Endothelial cell of umbilical vein (primary cell): ENCODE measurements at regions not wholly inside any gene's neighbourhood (a gene's known extent, or its start where the extent isn't known, plus 50 kb on each side); places are given as distances from the start of the nearest gene placed in this dataset.

Source experiments
- BruUV-seq: library from RNA; stranded (reverse); fragments of 400-500 nt; replicated peaks from 2 replicates; lab custom pipeline; 2021; lab: Mats Ljungman, UMichigan
- CTCF ChIA-PET: fragments of 300-600, 350-600 bp; sonication (Branson Sonifier 250); formaldehyde crosslinking; loops from one replicate; lab custom pipeline; 2021; ENCODE audit warnings: antibody characterized with exemption, inconsistent platforms; lab: Charles Lee
- POLR2A ChIA-PET: fragments of 300-600, 350-600 bp; sonication (Branson Sonifier 250); formaldehyde crosslinking; loops from one replicate; lab custom pipeline; 2021; ENCODE audit warnings: antibody characterized with exemption, inconsistent platforms; lab: Charles Lee
- DNase-seq: peaks from one replicate; pipeline ENCODE4 v3.0.0-alpha.2; 2011; ENCODE audit warnings: low read depth, low spot score
- FAIRE-seq: peaks from 2 replicates; lab custom pipeline; 2011; peaks lifted over from hg19 to GRCh38; lab: Jason Lieb, UNC
- H2AFZ ChIP-seq: 2 replicates; pipeline ENCODE4 v1.6.0; 2012; ENCODE audit warnings: low read depth, low read length, control low read depth, inconsistent platforms
- H3K27ac ChIP-seq: 2 replicates; pipeline ENCODE4 v1.5.1; 2011; ENCODE audit warnings: low read depth, mild to moderate bottlenecking, control low read depth, low read length, moderate library complexity; ENCODE audit not compliant: insufficient read depth
- H3K27me3 ChIP-seq, 2 experiments: 2 replicates each; pipeline versions ENCODE4 v1.6.0 to v1.6.1; 2011; ENCODE audit warnings: low read length in 2 of 2, mixed read lengths in 1 of 2; ENCODE audit not compliant: control insufficient read depth in 2 of 2, insufficient read depth in 2 of 2
- H3K36me3 ChIP-seq, 2 experiments: 2 replicates in 1 of 2; 3 replicates in 1 of 2; pipeline ENCODE4 v1.5.1; 2011; ENCODE audit warnings: low read length in 2 of 2, mild to moderate bottlenecking in 1 of 2, moderate library complexity in 1 of 2; ENCODE audit not compliant: control insufficient read depth in 2 of 2, insufficient read depth in 2 of 2; ENCODE audit errors: extremely low read depth in 1 of 2
- H3K4me1 ChIP-seq: 3 replicates; pipeline ENCODE4 v1.5.1; 2011; ENCODE audit warnings: mild to moderate bottlenecking, low read length; ENCODE audit not compliant: control insufficient read depth, insufficient read depth; ENCODE audit errors: extremely low read depth
- H3K4me2 ChIP-seq: 2 replicates; pipeline ENCODE4 v1.6.1; 2011; ENCODE audit warnings: low read length, control low read depth, mixed read lengths; ENCODE audit not compliant: insufficient read depth
- H3K4me3 ChIP-seq, 3 experiments: fragments of 200-600 bp in 1 of 3; sonication (generic), shearing (Covaris generic) in 1 of 3; replicated peaks in 1 of 3; 2 replicates each; pipeline ENCODE4 v1.5.1; 2011 to 2016; ENCODE audit warnings: control low read depth in 3 of 3, low read length in 3 of 3, mild to moderate bottlenecking in 2 of 3, inconsistent platforms in 1 of 3, low read depth in 1 of 3, moderate library complexity in 1 of 3; ENCODE audit not compliant: insufficient read depth in 1 of 3
- H3K79me2 ChIP-seq: 2 replicates; pipeline ENCODE4 v1.6.0; 2012; ENCODE audit warnings: low read length, inconsistent platforms; ENCODE audit not compliant: control insufficient read depth, insufficient read depth
- H3K9ac ChIP-seq: replicated peaks from 2 replicates; pipeline ENCODE3; 2011; ENCODE audit warnings: low read length, control low read depth; ENCODE audit not compliant: insufficient read depth; ENCODE audit errors: extremely low read depth
- H3K9me1 ChIP-seq: replicated peaks from 3 replicates; pipeline ENCODE4 v1.6.0; 2011; ENCODE audit warnings: mild to moderate bottlenecking, low read length; ENCODE audit not compliant: control insufficient read depth, insufficient read depth; ENCODE audit errors: extremely low read depth
- H3K9me3 ChIP-seq: replicated peaks from 2 replicates; pipeline ENCODE4 v1.5.1; 2012; ENCODE audit warnings: low read length, inconsistent platforms; ENCODE audit not compliant: control insufficient read depth, insufficient read depth
- H4K20me1 ChIP-seq: replicated peaks from 2 replicates; pipeline ENCODE3; 2011; ENCODE audit warnings: mild to moderate bottlenecking, low read length; ENCODE audit not compliant: control insufficient read depth, insufficient read depth; ENCODE audit errors: extremely low read depth
- CTCF ChIP-seq, 2 donors: IDR thresholded peaks; 1 replicate in 1 of 2; 2 replicates in 1 of 2; pipeline ENCODE4 v1.5.1; 2011; ENCODE audit warnings: low read length in 2 of 2, mild to moderate bottlenecking in 2 of 2, moderate library complexity in 2 of 2, control low read depth in 1 of 2, inconsistent platforms in 1 of 2, low read depth in 1 of 2; ENCODE audit not compliant: insufficient read depth in 1 of 2; ENCODE audit errors: extremely low read depth in 1 of 2
- EZH2 ChIP-seq: IDR thresholded peaks from 2 replicates; pipeline ENCODE4 v1.6.1; 2012; ENCODE audit warnings: borderline replicate concordance, low read depth, mild to moderate bottlenecking, moderate library complexity, low read length, inconsistent platforms; ENCODE audit not compliant: severe bottlenecking
- FOS ChIP-seq: IDR thresholded peaks from 2 replicates; pipeline ENCODE4 v1.6.1; 2011; ENCODE audit warnings: mild to moderate bottlenecking, low read length, moderate library complexity, borderline replicate concordance; ENCODE audit not compliant: insufficient read depth
- GATA2 ChIP-seq: IDR thresholded peaks from 2 replicates; pipeline ENCODE4 v1.7.0; 2011; ENCODE audit warnings: low read depth, mild to moderate bottlenecking, moderate library complexity, mixed read lengths, low read length; ENCODE audit not compliant: insufficient read length, insufficient read depth
- JUN ChIP-seq: IDR thresholded peaks from 2 replicates; pipeline ENCODE4 v1.6.1; 2011; ENCODE audit warnings: borderline replicate concordance, low read depth; ENCODE audit not compliant: insufficient read length, insufficient read depth
- MAX ChIP-seq: IDR thresholded peaks from 2 replicates; pipeline ENCODE4 v1.6.1; 2011; ENCODE audit not compliant: insufficient read depth, insufficient read length
- MYC ChIP-seq: IDR thresholded peaks from one replicate; pipeline ENCODE4 v1.6.1; 2011; ENCODE audit warnings: mild to moderate bottlenecking, low read depth, low read length
- POLR2A ChIP-seq: IDR thresholded peaks from 2 replicates; pipeline ENCODE4 v1.6.1; 2012; ENCODE audit warnings: low read depth, mild to moderate bottlenecking, control low read depth, low read length
- POLR2AphosphoS5 ChIP-seq: IDR thresholded peaks from 2 replicates; pipeline ENCODE4 v1.6.1; 2012; ENCODE audit warnings: low read depth, mild to moderate bottlenecking, control low read depth, low read length, moderate library complexity; ENCODE audit not compliant: insufficient read depth
- dilution Hi-C: fragments of 300-500 bp; cut with MboI; formaldehyde crosslinking; loops from one replicate; pipeline ENCODE4 v1.15.0; 2019; ENCODE audit warnings: low sequenced_read_pairs; ENCODE audit not compliant: extremely low pct_ligation_motif_present
- intact Hi-C: fragments of 100-400 bp; cut with micrococcal nuclease; formaldehyde crosslinking; loops from one replicate; pipeline ENCODE4 v1.10.0; 2022

- H3K4me2 ChIP-seq: peak overlapping the region; percentile 90
- H3K4me3 ChIP-seq: peak overlapping the region in 1 of 3 experiments; percentile 34
- POLR2A ChIA-PET: interaction anchor here (0.6 to 0.7 kb wide), 3 partner anchors 86 to 363 kb away, joined by 3 to 7 read pairs (median 6); no protein-coding TSS in a partner anchor
These were observed 59.8 kb upstream of the SLC8A1 start for GRCh38 chr2:40511661-40512213.

More at GRCh38 chr2:40511661-40512213, 59.8 kb upstream of the SLC8A1 start:
- no peak for TF ChIP-seq MYC
- TF ChIP-seq MAX: no peak
- TF ChIP-seq FOS: peak; percentile 53
- peak; percentile 65 for TF ChIP-seq JUN
- TF ChIP-seq POLR2AphosphoS5: peak; percentile 75
- no peak for TF ChIP-seq EZH2
- TF ChIP-seq CTCF (IDR thresholded peaks at IDR 0.05; ENCODE audit: extremely low read depth in 1 of 2, insufficient read depth in 1 of 2, low read depth in 1 of 2, low read length in 2 of 2): no peak
- peak; percentile 49 for TF ChIP-seq GATA2
- TF ChIP-seq POLR2A: no peak
- CTCF ChIA-PET: interaction anchor here (0.6 to 2.6 kb wide), 16 partner anchors 9 to 848 kb away, joined by 3 to 19 read pairs (median 3); no protein-coding TSS in a partner anchor
- Histone ChIP-seq H3K36me3 (no peaks in the 10 kb centered on the region), H2AFZ (peak overlapping the region; percentile 87), H3K9me1 (no peaks in the 10 kb centered on the region), H3K9ac (peak overlapping the region; percentile 12), H4K20me1 (no peaks in the 10 kb centered on the region), H3K4me1 (peaks cover 16% of the 10 kb centered on the region), H3K79me2 (no peaks in the 10 kb centered on the region), H3K9me3 (no peaks in the 10 kb centered on the region), H3K27ac (peak overlapping the region; percentile 68), H3K27me3 (no peaks in the 10 kb centered on the region)
- FAIRE-seq: peak; percentile 68
- dilution Hi-C loops (no loop called here), intact Hi-C loops (loop anchor here (1.0 kb wide), 2 partner anchors 76 to 179 kb away; no protein-coding TSS in a partner anchor)
- peak; percentile 87 for DNase-seq
- no TSS peak for BruUV-seq
